Kidney tubule cell (primary cell): ENCODE measurements at regions not wholly inside any gene's neighbourhood (a gene's known extent, or its start where the extent isn't known, plus 50 kb on each side); places are given as distances from the start of the nearest gene placed in this dataset.
"Not testable (repeated sequence)": the region's sequence is repeated elsewhere in the genome, so short reads cannot be mapped to it uniquely, and the experiment has no call there.

ENCODE experiments used
- DNase-seq: peaks from one replicate; pipeline ENCODE4 v3.0.0-alpha.2; 2018; ENCODE audit warnings: low spot score

- peak; percentile 76 for DNase-seq
Measured at GRCh38 chr1:82062206-82062605, 261.5 kb downstream of the ADGRL2 start.

GRCh38 chr1:82059959-82060358 lies 259.2 kb downstream of the ADGRL2 start:
- DNase-seq = peak; percentile 43

DNA sequence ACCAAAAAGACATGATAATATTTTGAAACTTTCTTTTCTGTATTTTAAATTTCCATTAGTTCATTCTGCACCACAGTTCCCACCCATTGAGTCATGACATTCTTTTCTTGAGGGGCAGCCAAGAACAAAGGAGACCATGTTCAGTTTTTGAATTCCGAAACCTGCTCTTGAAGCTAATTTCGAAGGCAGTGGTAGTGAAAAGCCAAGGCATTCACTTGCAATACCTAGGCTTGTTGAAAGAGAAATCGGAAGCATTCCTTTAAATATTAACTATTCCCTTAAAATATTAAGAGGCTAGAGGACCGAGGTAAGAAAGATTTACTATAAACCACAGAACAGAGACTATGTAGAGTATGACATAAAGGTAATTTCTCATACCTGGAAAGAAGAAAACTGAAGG lies 256.3 kb downstream of the ADGRL2 start:
- DNase-seq = peak; percentile 43

GRCh38 chr1:82055375-82055774 lies 254.6 kb downstream of the ADGRL2 start:
- DNase-seq = not testable (repeated sequence)

GRCh38 chr1:82052563-82052962 lies 251.8 kb downstream of the ADGRL2 start:
- DNase-seq = no peak

DNA sequence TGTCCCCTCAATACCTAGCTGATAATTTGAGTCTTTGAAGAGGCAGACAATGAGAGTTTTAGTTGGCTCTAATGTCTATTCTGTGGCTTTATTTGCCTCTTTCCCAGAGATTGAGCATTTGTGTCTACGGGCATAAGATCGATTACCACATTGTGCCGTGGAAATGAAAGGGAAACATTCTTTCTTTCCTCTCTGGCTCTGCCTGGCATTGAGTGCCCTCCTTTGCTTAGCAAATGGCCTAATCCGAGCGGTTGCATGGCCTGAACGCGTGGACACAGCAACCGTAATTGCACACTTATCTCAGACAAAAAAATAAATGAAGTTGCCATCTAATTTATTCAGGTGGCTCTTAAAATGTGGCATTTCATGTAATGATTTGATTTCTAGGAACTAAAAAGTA lies 247.9 kb downstream of the ADGRL2 start:
- no peak for DNase-seq

DNA sequence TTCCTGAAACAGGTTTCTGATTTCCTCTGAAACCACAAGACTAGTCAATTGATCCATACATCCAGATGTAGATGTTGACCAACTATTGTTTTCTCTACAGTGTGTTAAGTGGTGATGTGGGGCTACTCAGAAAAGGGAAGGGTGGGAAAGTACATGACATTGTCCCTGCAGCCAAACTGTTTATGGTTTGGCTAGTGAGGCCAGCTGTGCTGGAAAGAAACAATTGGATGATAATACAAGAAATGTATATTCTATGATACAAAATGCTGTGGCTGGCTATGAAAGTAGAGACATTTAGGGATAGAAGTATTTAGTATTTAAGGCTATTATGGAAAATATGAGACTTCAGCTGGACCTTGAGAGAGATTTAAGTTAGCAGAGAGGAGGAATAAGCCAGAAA lies 244.5 kb downstream of the ADGRL2 start:
- DNase-seq = no peak

DNA sequence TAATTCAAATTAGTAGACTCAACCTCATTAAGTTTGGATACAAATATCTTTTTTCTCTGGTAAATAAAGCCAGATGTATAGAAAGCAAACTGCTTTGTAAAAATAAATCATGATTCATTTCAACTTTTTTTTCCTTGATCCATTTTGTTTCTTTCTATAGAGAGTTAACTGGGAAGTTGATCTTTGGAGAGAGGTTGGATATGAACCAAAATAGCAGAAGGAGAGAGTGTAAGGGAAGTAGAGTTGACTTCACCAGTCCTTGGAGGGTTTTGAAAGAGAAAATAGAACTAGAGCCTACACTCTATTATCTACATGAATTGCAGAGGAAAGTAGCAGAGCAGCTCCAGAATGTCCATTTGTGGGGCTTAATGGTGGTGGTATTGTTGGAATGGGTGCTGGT lies 243.8 kb downstream of the ADGRL2 start:
- no peak for DNase-seq

- DNase-seq = no peak
Measured at GRCh38 chr1:82044111-82044510, 243.4 kb downstream of the ADGRL2 start.

- DNase-seq = no peak
Measured at GRCh38 chr1:82042306-82043060, 241.7 kb downstream of the ADGRL2 start.
